ENCODE measurements at regions not wholly inside any gene's neighbourhood (a gene's known extent, or its start where the extent isn't known, plus 50 kb on each side); places are given as distances from the start of the nearest gene placed in this dataset.

- POLR2A ChIA-PET, result no interaction called here
- CTCF ChIA-PET, result interaction anchor here (1.1 to 6.7 kb wide), 2 partner anchors 10 to 31 kb away, joined by 3 to 55 read pairs; no protein-coding TSS in a partner anchor
Observed at GRCh38 chr15:31468911-31469785, 142.5 kb downstream of the KLF13 start.

DNA sequence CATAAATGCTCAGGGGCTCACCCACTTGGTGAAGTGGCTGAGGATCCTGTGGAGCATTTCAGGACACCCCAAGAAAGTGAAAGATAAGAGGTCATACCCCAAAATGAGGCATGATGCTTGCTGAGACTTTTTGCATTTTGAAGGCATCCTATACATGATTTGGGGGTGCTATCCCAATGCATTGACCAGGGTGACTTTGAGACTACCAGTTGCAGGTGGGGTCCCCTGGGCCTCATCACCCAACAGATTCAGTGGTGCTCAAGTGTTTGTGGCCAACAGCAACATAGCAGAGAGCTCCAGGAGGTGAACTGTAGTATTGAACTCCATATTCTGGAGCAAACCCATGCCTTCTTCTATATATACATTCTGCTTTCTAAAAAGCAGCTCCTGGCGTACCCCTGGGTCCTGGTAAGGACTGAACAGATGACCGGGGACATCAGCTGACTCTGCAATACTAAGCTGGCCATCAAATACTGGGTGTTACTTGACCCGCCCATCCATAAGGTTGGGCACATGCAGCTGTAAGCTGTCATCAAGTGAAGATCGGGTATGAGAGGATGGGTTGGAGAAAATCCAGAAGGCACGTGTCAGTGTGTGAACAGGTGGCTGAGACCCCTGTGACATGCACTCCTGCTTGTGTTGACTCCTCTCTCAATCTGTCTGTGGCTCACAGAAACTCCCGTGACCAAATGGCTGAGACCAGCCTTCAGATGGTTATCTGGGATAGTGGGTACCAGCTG is 143.3 kb downstream of the KLF13 start:
- POLR2A ChIA-PET, result no interaction called here
- CTCF ChIA-PET, result interaction anchor here (6.7 kb wide), 1 partner anchor 32 kb away, joined by 55 read pairs; no protein-coding TSS in a partner anchor

DNA sequence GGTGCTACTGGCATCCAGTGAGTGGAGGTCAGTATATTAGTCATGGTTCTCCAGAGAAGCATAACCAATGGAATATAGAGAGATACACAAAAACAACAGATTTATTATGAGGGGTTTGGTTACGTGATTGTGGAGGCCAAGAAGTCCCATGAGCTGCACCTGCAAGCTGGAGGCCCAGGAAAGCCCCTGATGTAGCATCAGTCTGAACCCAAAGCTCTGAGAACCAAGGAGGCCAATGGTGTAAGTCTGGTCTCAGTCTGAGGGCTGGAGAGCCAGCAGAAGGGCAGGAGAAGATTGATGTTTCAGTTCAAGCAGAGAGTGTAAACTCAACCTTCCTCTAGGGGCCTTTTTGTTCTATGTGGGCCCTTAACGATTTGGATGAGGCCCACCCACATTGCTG is 144.1 kb downstream of the KLF13 start:
- ChIA-PET CTCF (interaction anchor here (6.7 kb wide), 1 partner anchor 33 kb away, joined by 55 read pairs; no protein-coding TSS in a partner anchor), POLR2A (no interaction called here)

DNA sequence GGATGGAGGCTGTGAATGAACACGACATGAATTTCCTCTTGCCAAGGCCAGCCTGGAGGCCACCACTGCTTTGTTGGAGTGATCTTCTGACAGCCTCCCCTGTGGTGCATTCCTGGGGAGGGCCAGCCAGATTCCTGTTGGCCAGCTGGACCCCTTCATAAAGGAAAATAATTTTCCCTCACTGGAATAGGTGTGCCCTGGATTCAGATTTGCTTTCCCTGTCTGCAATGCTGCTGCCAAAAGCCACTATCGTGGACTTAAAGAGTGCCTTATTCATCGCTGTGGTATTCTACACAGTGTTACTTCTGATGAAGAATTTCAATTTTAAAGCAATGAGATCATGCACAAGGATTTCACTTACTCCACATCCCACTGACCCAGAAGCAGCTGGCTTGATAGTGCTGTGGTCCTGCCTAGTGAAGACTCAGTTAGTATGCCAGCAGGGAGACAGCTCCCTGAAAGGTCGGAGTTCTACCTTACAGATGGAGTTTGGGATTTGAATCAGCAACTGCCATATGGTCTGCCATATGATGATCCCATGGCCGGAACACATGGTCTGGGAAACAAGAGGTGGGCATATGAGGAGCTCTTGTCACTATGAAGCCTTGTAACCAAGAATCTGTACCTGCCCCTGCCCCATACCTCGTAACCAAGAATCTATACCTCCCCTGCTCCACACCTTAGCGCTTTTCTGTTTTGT is 145.2 kb downstream of the KLF13 start:
- POLR2A ChIA-PET, result interaction anchor here (1.6 to 4.4 kb wide), 3 partner anchors 12 to 36 kb away, joined by 12 to 16 read pairs (median 12); no protein-coding TSS in a partner anchor
- CTCF ChIA-PET, result interaction anchor here (0.6 to 6.7 kb wide), 6 partner anchors 10 to 271 kb away, joined by 3 to 55 read pairs (median 6); no protein-coding TSS in a partner anchor

- POLR2A ChIA-PET, result interaction anchor here (1.0 to 4.4 kb wide), 6 partner anchors 11 to 482 kb away, joined by 6 to 16 read pairs (median 12); partner anchors contain the start of gene MTMR10
- CTCF ChIA-PET, result interaction anchor here (0.6 to 6.7 kb wide), 5 partner anchors 10 to 272 kb away, joined by 3 to 55 read pairs (median 12); no protein-coding TSS in a partner anchor
Observed at GRCh38 chr15:31472636-31473384, 146.2 kb downstream of the KLF13 start.

- ChIA-PET POLR2A (interaction anchor here (1.0 to 4.4 kb wide), 7 partner anchors 10 to 482 kb away, joined by 3 to 16 read pairs (median 12); partner anchors contain the start of gene MTMR10), CTCF (interaction anchor here (0.6 to 6.7 kb wide), 7 partner anchors 9 to 121 kb away, joined by 3 to 55 read pairs (median 9); no protein-coding TSS in a partner anchor)
Observed at GRCh38 chr15:31473385-31474058, 146.9 kb downstream of the KLF13 start.

GRCh38 chr15:31474059-31474868 is 147.6 kb downstream of the KLF13 start:
- POLR2A ChIA-PET, result interaction anchor here (0.6 to 4.4 kb wide), 6 partner anchors 9 to 272 kb away, joined by 3 to 16 read pairs (median 4); no protein-coding TSS in a partner anchor
- CTCF ChIA-PET, result interaction anchor here (0.6 to 6.7 kb wide), 8 partner anchors 8 to 122 kb away, joined by 3 to 55 read pairs (median 4); no protein-coding TSS in a partner anchor

DNA sequence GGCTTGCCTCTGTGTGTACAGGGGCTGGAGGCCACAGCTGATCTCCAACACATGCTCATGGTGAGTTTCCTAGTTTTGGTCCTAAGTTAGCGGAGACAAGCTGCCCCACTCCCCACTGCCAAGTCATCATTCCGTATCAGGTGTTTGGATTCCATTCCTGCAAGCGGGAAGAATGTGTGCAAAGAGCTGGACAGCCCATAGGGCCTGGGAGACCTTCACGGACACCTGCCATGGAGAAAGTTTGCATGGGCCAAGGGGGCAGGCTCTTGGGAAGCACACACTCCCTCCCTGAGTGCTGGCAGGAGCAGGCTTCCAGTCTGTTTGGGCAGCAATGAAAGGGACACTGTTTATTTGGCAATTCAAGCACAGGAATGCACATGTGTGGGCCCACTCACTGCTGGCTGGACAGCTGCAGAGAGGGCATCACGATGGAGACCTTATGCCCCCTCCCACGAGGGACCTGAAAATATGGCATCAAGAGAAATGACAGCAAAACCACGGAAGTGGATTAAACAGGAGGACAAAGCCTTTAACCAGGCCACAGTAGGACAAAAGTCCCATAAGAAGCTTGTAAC is 149.7 kb downstream of the KLF13 start:
- ChIA-PET CTCF (interaction anchor here (2.8 to 6.7 kb wide), 2 partner anchors 12 to 39 kb away, joined by 11 to 55 read pairs; no protein-coding TSS in a partner anchor), POLR2A (interaction anchor here (0.5 to 1.4 kb wide), 2 partner anchors 150 to 539 kb away, joined by 6 to 7 read pairs; partner anchors contain the start of gene KLF13)

DNA sequence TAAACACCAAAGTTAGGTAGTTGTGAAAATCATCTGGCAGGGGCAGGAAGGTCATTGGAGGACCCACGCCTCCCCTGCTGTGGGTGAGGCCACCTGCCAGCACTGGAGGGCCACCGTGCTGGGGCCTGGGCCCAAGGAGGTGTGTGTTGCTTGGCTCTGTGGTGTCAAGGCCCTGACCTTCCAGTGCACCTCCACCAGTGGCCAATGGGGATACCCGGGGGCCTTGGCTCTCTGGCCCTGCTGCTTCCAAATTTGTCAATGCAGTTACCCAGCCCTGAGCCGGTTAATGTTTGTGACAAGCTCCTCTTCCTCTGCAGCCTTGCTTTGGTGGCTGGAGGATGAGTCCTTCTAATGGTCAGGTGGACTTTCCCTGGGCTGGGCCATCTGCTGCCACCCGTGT is 150.2 kb downstream of the KLF13 start:
- ChIA-PET POLR2A (no interaction called here), CTCF (interaction anchor here (2.8 kb wide), 1 partner anchor 12 kb away, joined by 11 read pairs; no protein-coding TSS in a partner anchor)

DNA sequence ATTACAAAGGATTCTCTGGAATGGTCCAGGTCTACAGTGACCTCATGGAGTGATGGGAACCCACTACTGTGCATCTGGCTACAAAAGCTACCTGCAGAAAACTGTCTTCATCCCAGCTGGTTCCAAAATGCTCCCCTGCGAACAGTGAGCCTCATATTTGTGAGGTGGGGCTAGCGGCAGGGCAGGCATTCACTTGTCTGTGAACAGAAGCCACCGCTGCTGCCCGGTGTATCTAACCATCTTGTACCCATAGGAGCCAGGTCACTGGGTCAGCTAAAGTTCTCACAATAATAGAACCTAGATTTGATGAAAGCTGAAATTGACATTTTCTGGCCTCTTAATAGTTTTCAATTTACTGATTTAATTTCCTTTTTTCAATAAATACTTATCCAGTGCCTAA is 150.7 kb downstream of the KLF13 start:
- ChIA-PET POLR2A (no interaction called here), CTCF (interaction anchor here (2.8 kb wide), 1 partner anchor 11 kb away, joined by 11 read pairs; no protein-coding TSS in a partner anchor)

DNA sequence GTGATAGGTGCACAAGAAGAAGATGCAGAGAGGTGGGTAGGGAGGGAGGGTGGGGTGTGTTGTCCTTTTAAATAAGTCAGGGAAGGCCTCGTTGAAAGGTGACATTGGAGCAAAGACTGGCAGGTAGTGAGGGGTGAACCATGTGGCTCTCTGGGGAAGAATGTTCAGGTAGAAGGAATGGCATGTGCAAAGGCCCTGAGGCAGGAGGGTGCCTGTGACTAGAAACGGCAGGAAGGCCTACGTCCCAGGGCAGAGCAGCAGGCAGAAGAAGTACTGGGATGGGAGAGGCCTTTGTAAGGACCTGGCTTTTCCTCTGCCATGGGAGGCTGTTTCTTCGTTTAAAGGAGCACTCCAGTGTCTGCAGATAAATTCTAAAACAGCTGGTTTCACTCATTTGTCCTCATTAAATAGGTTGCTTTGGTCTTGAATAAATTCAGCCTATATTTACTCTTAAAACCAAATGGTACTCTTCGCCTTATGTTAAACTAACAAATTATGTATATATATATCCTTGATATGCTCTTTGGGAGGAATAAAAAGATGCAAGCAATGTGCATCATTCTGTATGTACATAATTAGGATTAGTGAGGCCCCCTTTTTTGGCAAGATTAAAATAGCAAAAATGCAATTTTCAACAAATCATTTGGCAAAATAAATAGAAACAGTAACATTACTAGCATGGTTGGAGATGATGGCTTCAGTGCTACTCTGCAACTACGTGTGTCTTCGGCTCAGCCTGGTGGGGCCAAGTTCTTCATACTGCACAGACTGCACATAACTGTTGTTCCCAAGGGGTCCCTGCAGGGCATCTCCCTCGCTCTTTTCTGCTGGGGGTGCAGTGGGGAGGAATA is 151.4 kb downstream of the KLF13 start:
- POLR2A ChIA-PET, result interaction anchor here (0.6 to 1.2 kb wide), 2 partner anchors 18 to 44 kb away, joined by 5 to 6 read pairs; no protein-coding TSS in a partner anchor
- CTCF ChIA-PET, result interaction anchor here (2.8 kb wide), 1 partner anchor 10 kb away, joined by 11 read pairs; no protein-coding TSS in a partner anchor

DNA sequence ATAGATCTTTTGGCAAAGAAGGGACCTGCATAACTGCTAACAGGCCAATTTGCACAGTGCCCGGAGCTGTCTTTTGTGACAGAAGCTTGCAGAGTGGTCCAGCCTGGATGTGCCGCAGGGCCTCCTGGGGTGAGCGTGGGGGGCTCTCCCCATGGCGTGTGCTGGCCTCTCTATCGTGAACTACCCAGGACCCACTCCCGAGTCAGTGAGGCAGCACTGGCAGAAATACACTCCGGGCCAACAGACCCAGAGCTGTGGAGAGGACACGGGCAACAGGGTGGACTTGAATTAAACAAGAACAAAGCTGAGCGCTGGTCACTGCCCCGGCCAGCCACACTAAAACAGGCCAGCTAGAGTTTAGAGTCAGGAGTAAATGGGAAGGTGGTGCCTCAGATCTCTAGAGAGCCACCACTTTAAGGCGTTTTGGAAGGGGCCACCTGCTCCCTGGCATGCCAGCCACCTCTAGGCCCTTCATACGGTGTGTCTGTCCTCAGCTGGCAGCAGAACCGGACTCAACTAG is 152.1 kb downstream of the KLF13 start:
- POLR2A ChIA-PET, result interaction anchor here (1.2 kb wide), 1 partner anchor 44 kb away, joined by 6 read pairs; no protein-coding TSS in a partner anchor

GRCh38 chr15:31480356-31481025 is 153.9 kb downstream of the KLF13 start:
- ChIA-PET CTCF (interaction anchor here (1.1 kb wide), 1 partner anchor 41 kb away, joined by 4 read pairs; no protein-coding TSS in a partner anchor), POLR2A (no interaction called here)

More for the DNA sequence above, 152.1 kb downstream of the KLF13 start:
- CTCF ChIA-PET, result interaction anchor here (0.9 to 2.8 kb wide), 2 partner anchors 10 kb away, joined by 3 to 11 read pairs; no protein-coding TSS in a partner anchor

- ChIA-PET CTCF (interaction anchor here (2.3 to 3.3 kb wide), 2 partner anchors 8 to 42 kb away, joined by 9 to 33 read pairs; no protein-coding TSS in a partner anchor), POLR2A (interaction anchor here (3.2 to 3.5 kb wide), 2 partner anchors 45 to 115 kb away, joined by 20 to 36 read pairs; no protein-coding TSS in a partner anchor)
Observed at GRCh38 chr15:31481142-31481541, 154.5 kb downstream of the KLF13 start.

All from activated CD8-positive, alpha-beta memory T cell treated with anti-CD3 and anti-CD28 coated beads for 36 hours (primary cell).